ENCODE measurements at regions not wholly inside any gene's neighbourhood (a gene's known extent, or its start where the extent isn't known, plus 50 kb on each side); places are given as distances from the start of the nearest gene placed in this dataset.

- TF ChIP-seq, protein P1, sequence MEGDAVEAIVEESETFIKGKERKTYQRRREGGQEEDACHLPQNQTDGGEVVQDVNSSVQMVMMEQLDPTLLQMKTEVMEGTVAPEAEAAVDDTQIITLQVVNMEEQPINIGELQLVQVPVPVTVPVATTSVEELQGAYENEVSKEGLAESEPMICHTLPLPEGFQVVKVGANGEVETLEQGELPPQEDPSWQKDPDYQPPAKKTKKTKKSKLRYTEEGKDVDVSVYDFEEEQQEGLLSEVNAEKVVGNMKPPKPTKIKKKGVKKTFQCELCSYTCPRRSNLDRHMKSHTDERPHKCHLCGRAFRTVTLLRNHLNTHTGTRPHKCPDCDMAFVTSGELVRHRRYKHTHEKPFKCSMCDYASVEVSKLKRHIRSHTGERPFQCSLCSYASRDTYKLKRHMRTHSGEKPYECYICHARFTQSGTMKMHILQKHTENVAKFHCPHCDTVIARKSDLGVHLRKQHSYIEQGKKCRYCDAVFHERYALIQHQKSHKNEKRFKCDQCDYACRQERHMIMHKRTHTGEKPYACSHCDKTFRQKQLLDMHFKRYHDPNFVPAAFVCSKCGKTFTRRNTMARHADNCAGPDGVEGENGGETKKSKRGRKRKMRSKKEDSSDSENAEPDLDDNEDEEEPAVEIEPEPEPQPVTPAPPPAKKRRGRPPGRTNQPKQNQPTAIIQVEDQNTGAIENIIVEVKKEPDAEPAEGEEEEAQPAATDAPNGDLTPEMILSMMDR (IDR thresholded peaks at IDR 0.05): no peak
- TF ChIP-seq POLR2A (IDR thresholded peaks at IDR 0.05; ENCODE audit: low read length) (no peak), HMGXB4 (CRISPR knock-in tag; IDR thresholded peaks at IDR 0.05; ENCODE audit: borderline replicate concordance) (no peak), EP300 (IDR thresholded peaks at IDR 0.05) (no peak), SREBF2 (IDR thresholded peaks at IDR 0.05) (no peak), REST (IDR thresholded peaks at IDR 0.05) (no peak)
These were observed 322.9 kb downstream of the BCL11A start for GRCh38 chr2:60230596-60230995.

All from A549 (cell line).